ENCODE measurements at regions not wholly inside any gene's neighbourhood (a gene's known extent, or its start where the extent isn't known, plus 50 kb on each side); places are given as distances from the start of the nearest gene placed in this dataset.
"Not testable (repeated sequence)": the region's sequence is repeated elsewhere in the genome, so short reads cannot be mapped to it uniquely, and the experiment has no call there.

GRCh38 chr3:4197670-4198069 lies 105.5 kb upstream of the SETMAR start:
- peaks cover 2% of the 10 kb centered on the region for H3K9me3 ChIP-seq (ENCODE audit: low read depth, low read length)
- H3K4me2 ChIP-seq (ENCODE audit: insufficient read depth, low read length) = no peak overlapping the region
- H3K36me3 ChIP-seq (ENCODE audit: insufficient read depth, low read length) = no peaks in the 10 kb centered on the region
- no peaks in the 10 kb centered on the region for H3K4me1 ChIP-seq (ENCODE audit: insufficient read depth, low read length)
- H3K27me3 ChIP-seq (ENCODE audit: insufficient read depth, low read length) = no peaks in the 10 kb centered on the region
- DNase-seq (ENCODE audit: insufficient read length, low spot score, missing footprints) = no peak
- H3K27ac ChIP-seq (ENCODE audit: low read depth, low read length) = no peak overlapping the region
- TF ChIP-seq, protein P1, sequence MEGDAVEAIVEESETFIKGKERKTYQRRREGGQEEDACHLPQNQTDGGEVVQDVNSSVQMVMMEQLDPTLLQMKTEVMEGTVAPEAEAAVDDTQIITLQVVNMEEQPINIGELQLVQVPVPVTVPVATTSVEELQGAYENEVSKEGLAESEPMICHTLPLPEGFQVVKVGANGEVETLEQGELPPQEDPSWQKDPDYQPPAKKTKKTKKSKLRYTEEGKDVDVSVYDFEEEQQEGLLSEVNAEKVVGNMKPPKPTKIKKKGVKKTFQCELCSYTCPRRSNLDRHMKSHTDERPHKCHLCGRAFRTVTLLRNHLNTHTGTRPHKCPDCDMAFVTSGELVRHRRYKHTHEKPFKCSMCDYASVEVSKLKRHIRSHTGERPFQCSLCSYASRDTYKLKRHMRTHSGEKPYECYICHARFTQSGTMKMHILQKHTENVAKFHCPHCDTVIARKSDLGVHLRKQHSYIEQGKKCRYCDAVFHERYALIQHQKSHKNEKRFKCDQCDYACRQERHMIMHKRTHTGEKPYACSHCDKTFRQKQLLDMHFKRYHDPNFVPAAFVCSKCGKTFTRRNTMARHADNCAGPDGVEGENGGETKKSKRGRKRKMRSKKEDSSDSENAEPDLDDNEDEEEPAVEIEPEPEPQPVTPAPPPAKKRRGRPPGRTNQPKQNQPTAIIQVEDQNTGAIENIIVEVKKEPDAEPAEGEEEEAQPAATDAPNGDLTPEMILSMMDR (IDR thresholded peaks at IDR 0.05; ENCODE audit: extremely low read depth, low read depth, low read length) = no peak
- no peaks in the 10 kb centered on the region for H4K20me1 ChIP-seq (ENCODE audit: insufficient read depth, low read length)
- no peaks in the 10 kb centered on the region for H3K79me2 ChIP-seq (ENCODE audit: insufficient read depth, low read length)
- no peak overlapping the region for H3K4me3 ChIP-seq (ENCODE audit: insufficient read depth, low read length)
- H2AFZ ChIP-seq (ENCODE audit: low read length) = no peak overlapping the region

DNA sequence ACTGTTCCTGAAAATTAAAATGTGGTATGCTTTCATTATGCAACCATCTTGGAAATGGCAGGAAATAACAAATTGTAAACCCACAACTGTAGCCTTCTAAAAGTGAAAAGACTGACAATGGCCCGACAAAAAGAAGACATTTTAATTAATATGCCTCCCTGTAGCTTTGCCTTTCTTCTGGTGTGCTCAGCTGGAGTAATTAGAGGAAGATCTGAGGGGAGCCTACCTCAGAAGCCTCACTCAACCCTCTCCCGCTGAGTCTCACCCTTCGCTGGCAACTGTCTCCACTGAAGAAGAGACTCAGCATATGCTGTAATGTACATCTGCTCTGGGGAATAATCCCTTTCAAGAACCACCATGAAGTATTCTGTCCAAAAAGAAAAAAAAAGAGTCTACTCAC lies 104.7 kb upstream of the SETMAR start:
- Histone ChIP-seq H3K4me2 (ENCODE audit: insufficient read depth, low read length) (no peak overlapping the region), H3K27me3 (ENCODE audit: insufficient read depth, low read length) (no peaks in the 10 kb centered on the region), H4K20me1 (ENCODE audit: insufficient read depth, low read length) (no peaks in the 10 kb centered on the region), H3K9me3 (ENCODE audit: low read depth, low read length) (peaks cover 2% of the 10 kb centered on the region), H3K4me1 (ENCODE audit: insufficient read depth, low read length) (no peaks in the 10 kb centered on the region), H2AFZ (ENCODE audit: low read length) (no peak overlapping the region), H3K27ac (ENCODE audit: low read depth, low read length) (no peak overlapping the region), H3K4me3 (ENCODE audit: insufficient read depth, low read length) (no peak overlapping the region), H3K79me2 (ENCODE audit: insufficient read depth, low read length) (no peaks in the 10 kb centered on the region), H3K36me3 (ENCODE audit: insufficient read depth, low read length) (no peaks in the 10 kb centered on the region)
- DNase-seq (ENCODE audit: insufficient read length, low spot score, missing footprints) = no peak
- TF ChIP-seq, protein P1 (IDR thresholded peaks at IDR 0.05; ENCODE audit: extremely low read depth, low read depth, low read length) = no peak

GRCh38 chr3:4204776-4205175 lies 98.4 kb upstream of the SETMAR start:
- not testable (repeated sequence) for H3K4me2 ChIP-seq (ENCODE audit: insufficient read depth, low read length); H4K20me1 ChIP-seq (ENCODE audit: insufficient read depth, low read length); H2AFZ ChIP-seq (ENCODE audit: low read length); H3K27me3 ChIP-seq (ENCODE audit: insufficient read depth, low read length); H3K36me3 ChIP-seq (ENCODE audit: insufficient read depth, low read length); H3K79me2 ChIP-seq (ENCODE audit: insufficient read depth, low read length); H3K9me3 ChIP-seq (ENCODE audit: low read depth, low read length); H3K27ac ChIP-seq (ENCODE audit: low read depth, low read length); H3K4me1 ChIP-seq (ENCODE audit: insufficient read depth, low read length); DNase-seq (ENCODE audit: insufficient read length, low spot score, missing footprints); H3K4me3 ChIP-seq (ENCODE audit: insufficient read depth, low read length)

- TF ChIP-seq, protein P1 (IDR thresholded peaks at IDR 0.05; ENCODE audit: extremely low read depth, low read depth, low read length) = no peak
- H3K4me3 ChIP-seq (ENCODE audit: insufficient read depth, low read length) = no peak overlapping the region
- no peak overlapping the region for H3K4me2 ChIP-seq (ENCODE audit: insufficient read depth, low read length)
- H3K27me3 ChIP-seq (ENCODE audit: insufficient read depth, low read length) = no peaks in the 10 kb centered on the region
- H3K36me3 ChIP-seq (ENCODE audit: insufficient read depth, low read length) = no peaks in the 10 kb centered on the region
- DNase-seq (ENCODE audit: insufficient read length, low spot score, missing footprints) = no peak
- H3K9me3 ChIP-seq (ENCODE audit: low read depth, low read length) = no peaks in the 10 kb centered on the region
- H3K4me1 ChIP-seq (ENCODE audit: insufficient read depth, low read length) = no peaks in the 10 kb centered on the region
- H3K79me2 ChIP-seq (ENCODE audit: insufficient read depth, low read length) = no peaks in the 10 kb centered on the region
- H2AFZ ChIP-seq (ENCODE audit: low read length) = no peak overlapping the region
- no peaks in the 10 kb centered on the region for H4K20me1 ChIP-seq (ENCODE audit: insufficient read depth, low read length)
- H3K27ac ChIP-seq (ENCODE audit: low read depth, low read length) = no peak overlapping the region
Measured at GRCh38 chr3:4207672-4208071, 95.5 kb upstream of the SETMAR start.
